ENCODE measurements at regions not wholly inside any gene's neighbourhood (a gene's known extent, or its start where the extent isn't known, plus 50 kb on each side); places are given as distances from the start of the nearest gene placed in this dataset.

GRCh38 chr20:37598575-37599342, 71.1 kb upstream of the BLCAP start:
- no peaks in the 10 kb centered on the region for H3K9me3 ChIP-seq (ENCODE audit: control insufficient read depth in 4 of 4, low read length in 3 of 4)
- 48% methylated on average over 10 of the region's 10 CpGs for WGBS
- no peak overlapping the region for H3K9ac ChIP-seq (ENCODE audit: low read depth in 1 of 2, low read length in 2 of 2)
- TF ChIP-seq TAF1 (conservative IDR thresholded peaks at IDR 0.05) (no peak), YY1 (IDR thresholded peaks at IDR 0.05) (no peak), CTCF (IDR thresholded peaks at IDR 0.05; ENCODE audit: low read depth, low read length, missing input control) (no peak), ATF3 (IDR thresholded peaks at IDR 0.05) (no peak), RAD21 (IDR thresholded peaks at IDR 0.05) (no peak), HNF4A (conservative IDR thresholded peaks at IDR 0.05) (no peak), RXRA (IDR thresholded peaks at IDR 0.05) (no peak), REST (IDR thresholded peaks at IDR 0.05) (no peak), MAX (IDR thresholded peaks at IDR 0.05) (no peak), ZBTB33 (IDR thresholded peaks at IDR 0.05) (no peak), FOXA2 (IDR thresholded peaks at IDR 0.05) (no peak), JUND (IDR thresholded peaks at IDR 0.05) (no peak), EGR1 (IDR thresholded peaks at IDR 0.05; ENCODE audit: low read depth in 2 of 2) (no peak), HNF4G (IDR thresholded peaks at IDR 0.05) (no peak), SP1 (IDR thresholded peaks at IDR 0.05) (no peak), FOXA1 (IDR thresholded peaks at IDR 0.05) (no peak), GABPA (IDR thresholded peaks at IDR 0.05 in 1 of 2, conservative IDR thresholded peaks at IDR 0.05 in 1 of 2) (no peak), NR2F2 (IDR thresholded peaks at IDR 0.05) (no peak)
- no peaks in the 10 kb centered on the region for H3K36me3 ChIP-seq (ENCODE audit: control insufficient read depth in 4 of 4, insufficient read depth in 3 of 4, low read depth in 1 of 4, low read length in 3 of 4)
- no peak for DNase-seq (ENCODE audit: low spot score)
- H3K4me1 ChIP-seq (ENCODE audit: control insufficient read depth in 4 of 4, insufficient read depth in 4 of 4, low read length in 3 of 4) = no peaks in the 10 kb centered on the region
- no peak overlapping the region for H3K4me3 ChIP-seq (ENCODE audit: low read depth in 1 of 3, low read length in 3 of 3)
- peaks cover 0 to 2% (median 0%) of the 10 kb centered on the region in 4 donors for H3K27me3 ChIP-seq (ENCODE audit: control insufficient read depth in 4 of 4, insufficient read depth in 4 of 4, low read length in 3 of 4)
- no peak overlapping the region for H3K27ac ChIP-seq (ENCODE audit: low read depth in 1 of 2, low read length in 2 of 2)

Measured in liver (tissue), 8 donors.